ENCODE measurements at regions not wholly inside any gene's neighbourhood (a gene's known extent, or its start where the extent isn't known, plus 50 kb on each side); places are given as distances from the start of the nearest gene placed in this dataset.

GRCh38 chr3:162165346-162165745 is 668.7 kb downstream of the OTOL1 start:
- Histone ChIP-seq H3K4me3 (ENCODE audit: low read length) (0 out of 2 replicates have a peak overlapping the region, but pooled peaks have one; percentile 6), H3K79me2 (ENCODE audit: low read length) (no peaks in the 10 kb centered on the region), H4K20me1 (ENCODE audit: insufficient read depth, low read length) (no peaks in the 10 kb centered on the region), H3K36me3 (replicated peaks; ENCODE audit: low read depth, low read length) (no peaks in the 10 kb centered on the region), H3K9me3 (ENCODE audit: insufficient read depth, low read length) (no peaks in the 10 kb centered on the region), H3K4me2 (ENCODE audit: low read length) (peak overlapping the region; percentile 34), H3K4me1 (ENCODE audit: low read length) (peaks cover 6% of the 10 kb centered on the region), H2AFZ (ENCODE audit: low read depth, low read length) (peak overlapping the region; percentile 79; the same call in 1 of the 2 replicates), H3K27ac (ENCODE audit: low read length) (no peak overlapping the region), H3K9ac (ENCODE audit: low read length) (no peak overlapping the region), H3K27me3 (ENCODE audit: low read depth, low read length) (no peaks in the 10 kb centered on the region)
- TF ChIP-seq EZH2phosphoT487 (IDR thresholded peaks at IDR 0.05; ENCODE audit: low read depth) (no peak), CTCF (IDR thresholded peaks at IDR 0.05; ENCODE audit: low read depth, low read length) (no peak)

GRCh38 chr3:162166543-162166942 is 669.9 kb downstream of the OTOL1 start:
- no peak overlapping the region for H3K4me2 ChIP-seq (ENCODE audit: low read length)
- H3K4me1 ChIP-seq (ENCODE audit: low read length), result peaks cover 17% of the 10 kb centered on the region
- no peaks in the 10 kb centered on the region for H3K27me3 ChIP-seq (ENCODE audit: low read depth, low read length)
- no peaks in the 10 kb centered on the region for H3K79me2 ChIP-seq (ENCODE audit: low read length)
- H3K4me3 ChIP-seq (ENCODE audit: low read length), result no peak overlapping the region
- no peaks in the 10 kb centered on the region for H3K36me3 ChIP-seq (replicated peaks; ENCODE audit: low read depth, low read length)
- H4K20me1 ChIP-seq (ENCODE audit: insufficient read depth, low read length), result no peaks in the 10 kb centered on the region
- H3K9ac ChIP-seq (ENCODE audit: low read length), result no peak overlapping the region
- H3K27ac ChIP-seq (ENCODE audit: low read length), result no peak overlapping the region
- no peak overlapping the region for H2AFZ ChIP-seq (ENCODE audit: low read depth, low read length)
- no peak for TF ChIP-seq CTCF (IDR thresholded peaks at IDR 0.05; ENCODE audit: low read depth, low read length)
- TF ChIP-seq EZH2phosphoT487 (IDR thresholded peaks at IDR 0.05; ENCODE audit: low read depth), result no peak
- no peaks in the 10 kb centered on the region for H3K9me3 ChIP-seq (ENCODE audit: insufficient read depth, low read length)

GRCh38 chr3:162168715-162169114 is 672.1 kb downstream of the OTOL1 start:
- peaks cover 6% of the 10 kb centered on the region; the same call in 1 of the 2 replicates for H3K9me3 ChIP-seq (ENCODE audit: insufficient read depth, low read length)
- peaks cover 17% of the 10 kb centered on the region for H3K4me1 ChIP-seq (ENCODE audit: low read length)
- H2AFZ ChIP-seq (ENCODE audit: low read depth, low read length), result no peak overlapping the region
- H3K36me3 ChIP-seq (replicated peaks; ENCODE audit: low read depth, low read length), result no peaks in the 10 kb centered on the region
- no peaks in the 10 kb centered on the region for H3K27me3 ChIP-seq (ENCODE audit: low read depth, low read length)
- H3K4me2 ChIP-seq (ENCODE audit: low read length), result no peak overlapping the region
- no peaks in the 10 kb centered on the region for H3K79me2 ChIP-seq (ENCODE audit: low read length)
- H3K27ac ChIP-seq (ENCODE audit: low read length), result no peak overlapping the region
- no peaks in the 10 kb centered on the region for H4K20me1 ChIP-seq (ENCODE audit: insufficient read depth, low read length)
- H3K4me3 ChIP-seq (ENCODE audit: low read length), result no peak overlapping the region
- TF ChIP-seq CTCF (IDR thresholded peaks at IDR 0.05; ENCODE audit: low read depth, low read length) (no peak), EZH2phosphoT487 (IDR thresholded peaks at IDR 0.05; ENCODE audit: low read depth) (no peak)
- H3K9ac ChIP-seq (ENCODE audit: low read length), result no peak overlapping the region

GRCh38 chr3:162170581-162170980 is 674.0 kb downstream of the OTOL1 start:
- Histone ChIP-seq H3K4me3 (ENCODE audit: low read length) (no peak overlapping the region), H2AFZ (ENCODE audit: low read depth, low read length) (no peak overlapping the region), H3K27ac (ENCODE audit: low read length) (peak overlapping the region; percentile 27), H3K79me2 (ENCODE audit: low read length) (no peaks in the 10 kb centered on the region), H3K27me3 (ENCODE audit: low read depth, low read length) (no peaks in the 10 kb centered on the region), H3K36me3 (replicated peaks; ENCODE audit: low read depth, low read length) (no peaks in the 10 kb centered on the region), H4K20me1 (ENCODE audit: insufficient read depth, low read length) (no peaks in the 10 kb centered on the region), H3K9me3 (ENCODE audit: insufficient read depth, low read length) (peaks cover 6% of the 10 kb centered on the region; the same call in 1 of the 2 replicates), H3K4me1 (ENCODE audit: low read length) (peaks cover 17% of the 10 kb centered on the region), H3K4me2 (ENCODE audit: low read length) (peak overlapping the region; percentile 51), H3K9ac (ENCODE audit: low read length) (no peak overlapping the region)
- TF ChIP-seq EZH2phosphoT487 (IDR thresholded peaks at IDR 0.05; ENCODE audit: low read depth) (no peak), CTCF (IDR thresholded peaks at IDR 0.05; ENCODE audit: low read depth, low read length) (no peak)

All from OCI-LY3 (cell line).